ENCODE measurements at regions not wholly inside any gene's neighbourhood (a gene's known extent, or its start where the extent isn't known, plus 50 kb on each side); places are given as distances from the start of the nearest gene placed in this dataset.
"Not testable (repeated sequence)": the region's sequence is repeated elsewhere in the genome, so short reads cannot be mapped to it uniquely, and the experiment has no call there.

DNA sequence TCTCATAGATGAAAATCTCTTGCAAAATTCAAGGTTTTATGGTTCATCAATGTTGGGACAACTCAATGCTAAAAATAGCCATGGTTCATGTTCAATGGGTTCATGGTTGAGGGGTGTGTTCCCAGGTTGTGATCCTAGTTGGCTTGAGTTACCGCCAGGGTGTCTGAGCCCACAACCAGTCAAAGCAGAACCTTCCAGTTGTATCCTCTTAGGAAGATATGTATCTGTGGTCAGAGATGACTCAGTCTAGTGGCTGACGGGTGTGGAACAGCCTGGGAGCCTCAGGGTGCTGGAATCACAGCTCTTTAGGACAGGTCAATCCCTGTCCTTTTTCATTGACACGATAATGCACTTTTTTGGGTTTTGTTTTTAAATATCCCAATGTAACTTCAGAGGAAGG is 192.3 kb upstream of the NR3C2 start:
- Histone ChIP-seq H3K27ac (no peak overlapping the region), H3K27me3 (no peaks in the 10 kb centered on the region), H3K9me3 (no peaks in the 10 kb centered on the region), H3K36me3 (no peaks in the 10 kb centered on the region), H3K4me3 (no peak overlapping the region), H3K4me1 (no peaks in the 10 kb centered on the region)
- intact Hi-C loops (cut with DNase I): no loop called here
- DNase-seq (ENCODE audit: extremely low spot score in 2 of 2): no peak
- TF ChIP-seq, protein P1, sequence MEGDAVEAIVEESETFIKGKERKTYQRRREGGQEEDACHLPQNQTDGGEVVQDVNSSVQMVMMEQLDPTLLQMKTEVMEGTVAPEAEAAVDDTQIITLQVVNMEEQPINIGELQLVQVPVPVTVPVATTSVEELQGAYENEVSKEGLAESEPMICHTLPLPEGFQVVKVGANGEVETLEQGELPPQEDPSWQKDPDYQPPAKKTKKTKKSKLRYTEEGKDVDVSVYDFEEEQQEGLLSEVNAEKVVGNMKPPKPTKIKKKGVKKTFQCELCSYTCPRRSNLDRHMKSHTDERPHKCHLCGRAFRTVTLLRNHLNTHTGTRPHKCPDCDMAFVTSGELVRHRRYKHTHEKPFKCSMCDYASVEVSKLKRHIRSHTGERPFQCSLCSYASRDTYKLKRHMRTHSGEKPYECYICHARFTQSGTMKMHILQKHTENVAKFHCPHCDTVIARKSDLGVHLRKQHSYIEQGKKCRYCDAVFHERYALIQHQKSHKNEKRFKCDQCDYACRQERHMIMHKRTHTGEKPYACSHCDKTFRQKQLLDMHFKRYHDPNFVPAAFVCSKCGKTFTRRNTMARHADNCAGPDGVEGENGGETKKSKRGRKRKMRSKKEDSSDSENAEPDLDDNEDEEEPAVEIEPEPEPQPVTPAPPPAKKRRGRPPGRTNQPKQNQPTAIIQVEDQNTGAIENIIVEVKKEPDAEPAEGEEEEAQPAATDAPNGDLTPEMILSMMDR (IDR thresholded peaks at IDR 0.05): no peak
- TF ChIP-seq POLR2AphosphoS5 (IDR thresholded peaks at IDR 0.05; ENCODE audit: insufficient read depth in 1 of 2, low read depth in 1 of 2) (no peak), POLR2A (IDR thresholded peaks at IDR 0.05) (no peak)

DNA sequence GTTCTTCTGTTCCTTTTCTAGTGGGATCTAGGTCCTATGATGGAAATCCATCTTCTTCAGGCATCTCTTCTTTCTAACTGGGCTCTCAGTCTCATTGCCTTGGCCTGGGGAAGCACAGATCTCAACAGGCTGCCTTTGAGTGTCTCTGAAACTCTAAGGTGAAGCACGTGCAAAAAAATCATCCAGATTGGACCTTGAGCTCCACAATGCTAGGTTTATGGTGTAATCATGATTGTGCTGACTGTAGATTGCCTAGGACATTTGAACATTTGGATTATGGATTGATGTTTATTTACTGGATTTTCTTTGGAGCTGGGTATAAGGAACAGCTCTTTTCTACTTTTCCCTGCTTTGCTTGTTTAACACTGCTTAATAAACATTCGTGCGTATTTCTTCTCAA is 191.5 kb upstream of the NR3C2 start:
- no peak overlapping the region for H3K27ac ChIP-seq
- no peaks in the 10 kb centered on the region for H3K27me3 ChIP-seq
- TF ChIP-seq POLR2A (IDR thresholded peaks at IDR 0.05): no peak
- no peak for TF ChIP-seq POLR2AphosphoS5 (IDR thresholded peaks at IDR 0.05; ENCODE audit: insufficient read depth in 1 of 2, low read depth in 1 of 2)
- DNase-seq (ENCODE audit: extremely low spot score in 2 of 2): no peak
- intact Hi-C loops (cut with DNase I): no loop called here
- H3K36me3 ChIP-seq: no peaks in the 10 kb centered on the region
- no peak overlapping the region for H3K4me3 ChIP-seq
- H3K4me1 ChIP-seq: no peaks in the 10 kb centered on the region
- no peaks in the 10 kb centered on the region for H3K9me3 ChIP-seq

DNA sequence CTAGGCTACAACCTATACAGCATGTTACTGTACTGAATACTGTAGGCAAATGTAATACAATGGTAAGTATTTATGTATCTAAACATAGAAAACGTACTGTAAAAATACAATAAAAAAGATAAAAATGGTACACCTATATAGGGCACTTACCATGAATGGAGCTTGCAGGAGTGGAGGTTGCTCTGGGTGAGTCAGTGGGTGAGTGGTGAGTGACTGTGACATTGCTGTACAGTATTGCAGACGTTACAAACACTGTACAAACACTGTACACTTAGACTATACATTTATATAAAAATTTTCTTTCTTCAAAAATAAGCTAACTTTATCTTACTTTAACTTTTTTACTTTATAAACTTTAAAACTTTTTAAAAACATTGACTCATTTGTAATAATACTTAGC is 190.3 kb upstream of the NR3C2 start:
- no peaks in the 10 kb centered on the region for H3K27me3 ChIP-seq
- intact Hi-C loops (cut with DNase I): no loop called here
- TF ChIP-seq, protein P1 (IDR thresholded peaks at IDR 0.05): no peak
- TF ChIP-seq POLR2A (IDR thresholded peaks at IDR 0.05) (no peak), POLR2AphosphoS5 (IDR thresholded peaks at IDR 0.05; ENCODE audit: insufficient read depth in 1 of 2, low read depth in 1 of 2) (no peak)
- H3K27ac ChIP-seq: no peak overlapping the region
- no peak for DNase-seq (ENCODE audit: extremely low spot score in 2 of 2)
- no peaks in the 10 kb centered on the region for H3K9me3 ChIP-seq
- H3K4me3 ChIP-seq: no peak overlapping the region
- H3K36me3 ChIP-seq: no peaks in the 10 kb centered on the region
- no peaks in the 10 kb centered on the region for H3K4me1 ChIP-seq

DNA sequence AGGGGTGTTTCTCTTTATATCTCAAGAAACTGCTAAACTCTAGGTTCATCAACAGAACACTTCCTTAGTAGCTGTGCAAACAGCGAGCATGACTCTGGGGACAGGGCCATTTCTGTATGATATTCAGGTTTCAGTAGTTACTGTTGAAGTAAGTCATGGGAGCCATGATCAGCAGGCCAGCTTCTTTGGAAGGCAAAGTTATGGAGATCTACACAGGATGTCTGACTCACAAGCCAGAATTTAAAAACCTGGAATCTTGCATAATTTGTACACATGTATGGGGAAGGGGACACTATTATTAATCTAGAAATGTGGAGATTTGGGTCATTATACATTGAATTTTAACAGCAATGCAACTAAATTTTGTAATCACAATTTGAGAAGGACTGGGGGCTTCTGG is 187.8 kb upstream of the NR3C2 start:
- Histone ChIP-seq H3K4me3 (no peak overlapping the region), H3K27ac (no peak overlapping the region), H3K27me3 (no peaks in the 10 kb centered on the region), H3K9me3 (no peaks in the 10 kb centered on the region), H3K4me1 (no peaks in the 10 kb centered on the region), H3K36me3 (no peaks in the 10 kb centered on the region)
- intact Hi-C loops (cut with DNase I): no loop called here
- TF ChIP-seq POLR2A (IDR thresholded peaks at IDR 0.05) (no peak), POLR2AphosphoS5 (IDR thresholded peaks at IDR 0.05; ENCODE audit: insufficient read depth in 1 of 2, low read depth in 1 of 2) (no peak)
- TF ChIP-seq, protein P1 (IDR thresholded peaks at IDR 0.05): no peak
- no peak for DNase-seq (ENCODE audit: extremely low spot score in 2 of 2)

DNA sequence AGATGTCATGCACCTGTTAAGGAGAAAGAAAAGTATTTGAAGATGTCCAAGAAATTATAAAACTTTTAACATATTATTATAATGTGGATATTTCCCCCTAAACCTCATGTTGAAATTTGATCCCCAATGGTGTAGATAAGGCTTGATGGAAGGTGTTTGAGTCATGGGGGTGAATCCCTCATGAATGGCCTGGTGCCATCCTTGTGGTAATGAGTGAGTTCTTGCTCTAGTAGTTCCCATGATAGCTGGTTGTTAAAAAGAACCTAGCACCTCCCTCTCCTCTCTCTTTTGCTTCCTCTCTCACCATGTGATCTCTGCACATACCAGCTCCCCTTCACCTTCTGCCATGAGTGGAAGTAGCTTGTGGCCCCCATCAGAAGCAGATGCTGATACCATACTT is 176.6 kb upstream of the NR3C2 start:
- TF ChIP-seq POLR2A (IDR thresholded peaks at IDR 0.05): no peak
- no peak for TF ChIP-seq POLR2AphosphoS5 (IDR thresholded peaks at IDR 0.05; ENCODE audit: insufficient read depth in 1 of 2, low read depth in 1 of 2)
- TF ChIP-seq, protein P1 (IDR thresholded peaks at IDR 0.05): no peak
- H3K4me3 ChIP-seq: no peak overlapping the region
- H3K36me3 ChIP-seq: no peaks in the 10 kb centered on the region
- intact Hi-C loops (cut with DNase I): no loop called here
- no peak for DNase-seq (ENCODE audit: extremely low spot score in 2 of 2)
- no peaks in the 10 kb centered on the region for H3K27me3 ChIP-seq
- H3K27ac ChIP-seq: no peak overlapping the region
- H3K9me3 ChIP-seq: no peaks in the 10 kb centered on the region
- no peaks in the 10 kb centered on the region for H3K4me1 ChIP-seq

DNA sequence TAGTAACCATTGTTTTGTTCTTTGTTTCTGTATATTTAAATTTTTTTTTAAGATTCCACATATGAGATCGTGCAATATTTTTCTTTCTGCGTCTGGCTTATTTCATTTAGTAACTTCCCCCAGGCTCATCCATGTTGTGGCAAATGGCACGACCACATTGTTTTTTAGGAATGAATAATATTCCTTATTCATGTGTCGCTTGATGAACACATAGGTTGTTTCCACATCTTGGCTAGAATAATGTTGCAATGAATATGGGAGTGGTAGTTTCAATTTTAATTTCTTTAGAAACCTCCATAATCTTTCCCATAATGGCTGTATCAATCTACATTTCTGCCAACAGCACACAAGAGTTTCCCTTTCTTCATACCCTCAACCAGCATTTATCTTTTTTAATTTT is 166.8 kb upstream of the NR3C2 start:
- no peaks in the 10 kb centered on the region for H3K4me1 ChIP-seq
- H3K27me3 ChIP-seq: no peaks in the 10 kb centered on the region
- no peak for DNase-seq (ENCODE audit: extremely low spot score in 2 of 2)
- H3K27ac ChIP-seq: no peak overlapping the region
- no peaks in the 10 kb centered on the region for H3K9me3 ChIP-seq
- intact Hi-C loops (cut with DNase I): no loop called here
- H3K4me3 ChIP-seq: no peak overlapping the region
- TF ChIP-seq POLR2AphosphoS5 (IDR thresholded peaks at IDR 0.05; ENCODE audit: insufficient read depth in 1 of 2, low read depth in 1 of 2) (no peak), POLR2A (IDR thresholded peaks at IDR 0.05) (no peak)
- TF ChIP-seq, protein P1 (IDR thresholded peaks at IDR 0.05): no peak
- H3K36me3 ChIP-seq: no peaks in the 10 kb centered on the region

DNA sequence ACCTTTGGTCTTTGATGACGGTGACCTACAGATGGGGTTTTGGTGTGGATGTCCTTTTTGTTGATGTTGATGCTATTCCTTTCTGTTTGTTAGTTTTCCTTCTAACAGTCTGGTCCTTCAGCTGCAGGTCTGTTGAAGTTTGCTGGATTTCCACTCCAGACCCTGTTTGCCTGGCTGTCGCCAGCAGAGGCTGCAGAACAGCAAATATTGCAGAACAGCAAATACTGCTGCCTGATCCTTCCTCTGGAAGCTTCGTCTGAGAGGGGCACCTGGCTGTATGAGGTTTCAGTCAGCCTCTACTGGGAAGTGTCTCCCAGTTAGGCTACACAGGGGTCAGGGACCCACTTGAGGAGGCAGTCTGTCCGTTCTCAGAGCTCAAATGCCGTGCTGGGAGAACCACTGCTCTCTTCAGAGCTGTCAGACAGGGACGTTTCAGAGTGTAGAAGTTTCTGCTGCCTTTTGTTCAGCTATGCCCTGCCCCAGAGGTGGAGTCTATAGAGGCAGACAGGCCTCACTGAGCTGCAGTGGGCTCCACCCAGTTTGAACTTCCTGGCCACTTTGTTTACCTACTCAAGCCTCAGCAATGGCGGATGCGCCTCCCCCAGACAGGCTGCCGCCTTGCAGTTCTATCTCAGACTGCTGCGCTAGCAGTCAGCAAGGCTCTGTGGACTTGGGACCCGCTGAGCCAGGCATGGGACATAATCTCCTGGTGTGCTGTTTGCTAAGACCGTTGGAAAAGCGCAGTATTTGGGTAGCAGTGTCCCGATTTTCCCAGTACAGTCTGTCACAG is 156.4 kb upstream of the NR3C2 start:
- H3K36me3 ChIP-seq; DNase-seq (ENCODE audit: extremely low spot score in 2 of 2); H3K9me3 ChIP-seq; H3K4me3 ChIP-seq; intact Hi-C loops (cut with DNase I); H3K4me1 ChIP-seq; H3K27me3 ChIP-seq; H3K27ac ChIP-seq: not testable (repeated sequence)

Measured in vagina (tissue), 2 donors.